ENCODE measurements at regions not wholly inside any gene's neighbourhood (a gene's known extent, or its start where the extent isn't known, plus 50 kb on each side); places are given as distances from the start of the nearest gene placed in this dataset.
A peak's percentile ranks its signal among the peaks of the same experiment; 100 is the strongest.

DNA sequence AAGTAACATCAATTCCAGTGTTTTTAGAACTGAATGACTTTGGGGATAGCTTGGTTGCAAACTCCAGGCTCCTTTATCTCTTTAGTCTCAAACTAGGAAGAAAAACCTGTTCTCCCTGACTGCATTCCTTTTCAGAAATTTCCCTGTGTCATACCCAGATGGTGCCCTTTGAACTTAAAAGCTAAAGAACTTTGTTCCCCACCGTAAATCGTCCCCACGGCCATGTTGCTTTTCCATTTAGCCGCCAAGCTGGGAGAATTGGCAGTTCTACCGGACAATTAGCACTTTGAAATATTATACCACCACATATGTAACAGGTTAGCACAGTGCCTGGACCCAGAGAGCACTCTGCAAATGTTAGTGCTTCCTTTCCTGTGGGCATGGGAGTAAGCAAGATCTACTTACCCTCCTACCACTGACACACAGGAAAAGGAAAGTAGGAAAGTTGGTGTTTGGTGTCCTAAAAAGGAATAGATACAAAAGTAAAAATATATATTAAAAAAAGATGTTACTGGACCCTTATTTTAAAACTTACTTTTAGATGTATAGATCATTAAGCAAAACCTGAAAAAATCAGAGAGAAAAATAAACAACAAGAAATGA lies 191.9 kb upstream of the MIR17HG start:
- no peak for DNase-seq

DNA sequence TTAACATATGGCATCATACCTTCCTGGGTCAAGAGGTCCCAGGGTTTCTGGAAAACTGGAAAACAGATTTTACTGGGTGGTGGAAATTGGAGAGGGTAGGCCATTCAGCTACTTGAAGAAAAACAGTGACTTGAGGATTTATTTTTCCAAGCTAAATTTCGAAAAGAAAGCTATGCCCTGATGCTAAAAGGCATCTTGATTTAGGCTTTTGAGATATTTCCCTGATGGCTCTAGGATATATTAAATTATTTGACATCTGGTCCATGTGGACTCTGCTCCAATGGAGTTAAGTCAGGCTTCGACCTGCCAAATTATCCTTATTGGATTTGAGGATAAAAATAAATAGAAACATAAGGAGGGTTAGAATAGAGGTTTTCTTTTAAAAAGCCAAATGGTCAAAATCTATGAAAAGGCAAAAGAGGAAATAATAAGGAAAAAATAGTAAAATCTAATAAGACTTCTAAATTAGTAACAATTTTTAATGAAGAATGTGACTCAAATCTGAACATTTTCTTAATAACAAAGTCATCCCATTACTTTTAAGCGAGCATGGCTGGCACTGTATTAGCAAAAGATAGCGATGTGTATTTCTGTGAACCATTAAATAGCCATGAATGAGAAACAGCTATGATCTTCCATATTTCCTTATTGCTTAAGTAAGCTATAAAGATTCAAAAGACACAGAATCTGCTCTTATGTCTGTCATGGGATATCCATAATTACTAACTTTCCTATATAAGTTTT lies 190.0 kb upstream of the MIR17HG start:
- no peak for DNase-seq

DNA sequence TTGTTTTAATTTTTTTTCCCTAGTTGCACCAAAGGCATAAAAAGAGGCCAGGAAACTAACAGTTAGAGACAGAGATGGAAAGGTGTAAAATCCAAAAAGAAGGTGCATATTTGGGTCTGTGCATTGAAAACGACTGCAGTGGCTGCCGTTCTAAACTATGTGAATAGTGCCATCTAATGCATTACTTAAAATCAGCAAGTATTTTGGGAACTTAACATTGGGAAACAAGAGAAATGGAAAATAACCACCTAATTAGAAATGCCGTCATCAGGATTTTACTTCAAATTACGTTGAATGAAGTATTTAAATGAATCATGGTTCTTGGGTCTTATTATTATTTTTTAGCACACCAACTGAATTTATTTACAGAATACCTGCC lies 189.5 kb upstream of the MIR17HG start:
- DNase-seq = no peak

DNA sequence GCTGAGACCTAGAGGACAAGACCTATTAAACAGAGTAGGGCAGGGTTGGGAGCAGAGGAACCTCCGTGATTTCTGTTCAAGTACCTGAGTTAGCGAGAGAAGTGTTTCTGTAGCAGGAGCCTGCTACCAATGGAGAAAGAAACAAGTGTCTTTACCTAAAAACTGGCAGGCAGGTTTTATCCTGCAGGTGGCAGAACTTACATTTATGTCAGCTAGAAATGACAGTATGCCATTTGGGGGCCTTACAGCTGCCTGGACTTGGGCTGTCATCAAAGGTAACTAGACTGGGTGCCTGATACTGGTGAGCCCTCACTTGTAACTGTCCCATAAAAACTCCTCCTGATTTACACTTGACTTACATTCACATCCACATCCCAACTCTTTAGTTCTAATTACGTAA lies 185.3 kb upstream of the MIR17HG start:
- DNase-seq = no peak

DNA sequence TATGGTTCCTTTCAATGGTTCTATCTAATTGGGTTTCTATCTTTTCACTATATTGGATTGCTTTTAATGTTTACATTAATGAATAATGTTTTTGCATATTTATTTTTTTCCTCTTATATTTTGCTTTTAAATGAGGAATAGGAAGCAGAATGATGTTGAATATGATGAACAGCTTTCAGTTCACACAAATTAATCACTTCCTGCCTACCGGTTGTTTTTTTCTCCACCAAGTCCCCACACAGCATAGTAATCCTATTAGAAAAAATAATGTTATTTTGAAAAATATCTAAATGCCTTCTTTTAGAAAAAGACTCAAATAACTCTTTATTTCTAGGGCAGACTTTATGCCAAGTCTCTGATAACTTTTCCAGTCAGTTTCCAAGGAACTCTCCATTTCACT lies 184.9 kb upstream of the MIR17HG start:
- no peak for DNase-seq

DNA sequence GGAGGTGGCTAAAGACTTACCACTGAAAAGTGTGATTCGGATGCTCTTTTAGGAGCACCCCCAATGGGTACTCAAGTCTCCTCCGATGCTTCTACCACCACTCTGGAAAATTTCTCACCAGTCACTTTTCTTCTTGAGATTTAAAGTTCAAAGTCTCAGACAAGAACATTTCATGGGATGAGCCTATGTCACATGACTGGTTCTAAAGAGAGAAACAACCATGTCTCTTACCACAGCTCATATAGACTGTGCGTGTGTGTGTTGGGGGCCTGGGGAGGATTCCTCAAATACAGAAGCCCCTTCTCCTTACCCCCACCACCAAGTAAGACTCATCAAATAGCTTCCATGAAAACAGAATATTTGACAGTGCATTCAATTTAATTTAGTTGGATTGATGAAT lies 181.7 kb upstream of the MIR17HG start:
- no peak for DNase-seq

DNA sequence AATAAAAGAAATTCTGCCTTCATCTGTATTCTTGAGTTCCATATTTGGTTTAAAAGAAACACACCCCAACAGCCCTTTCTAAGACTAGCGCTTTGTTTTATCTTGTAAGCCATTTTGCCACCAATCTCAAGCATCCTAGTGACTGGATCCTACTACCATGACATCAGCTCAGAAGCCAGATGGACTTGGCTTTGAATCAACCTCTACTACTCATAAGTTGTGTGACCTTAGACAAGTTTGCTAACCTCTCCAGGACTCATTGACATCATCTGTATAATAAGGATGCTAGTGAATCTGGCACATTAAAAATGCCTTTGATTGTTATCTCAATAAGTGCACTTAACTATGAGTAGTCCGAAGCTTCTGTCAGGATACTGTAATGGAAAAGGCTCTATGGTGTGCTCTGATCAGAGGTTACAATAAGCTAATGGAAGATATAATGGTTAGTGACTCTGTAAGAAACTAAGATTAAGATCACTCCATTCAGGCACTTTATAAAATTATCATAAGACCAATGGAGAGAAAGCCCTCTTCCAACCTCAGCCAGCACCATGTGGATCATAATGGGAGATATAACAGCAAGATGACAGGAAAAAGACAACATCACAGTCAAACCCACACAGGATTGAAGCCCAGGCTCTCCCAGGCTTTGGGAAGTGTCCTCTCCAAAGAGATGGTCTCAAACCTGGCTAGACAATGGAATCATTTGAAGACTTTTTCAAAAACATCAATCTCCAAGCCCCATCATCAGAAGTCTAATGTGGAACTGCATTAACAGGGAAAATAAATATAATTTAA lies 180.6 kb upstream of the MIR17HG start:
- no peak for DNase-seq

DNA sequence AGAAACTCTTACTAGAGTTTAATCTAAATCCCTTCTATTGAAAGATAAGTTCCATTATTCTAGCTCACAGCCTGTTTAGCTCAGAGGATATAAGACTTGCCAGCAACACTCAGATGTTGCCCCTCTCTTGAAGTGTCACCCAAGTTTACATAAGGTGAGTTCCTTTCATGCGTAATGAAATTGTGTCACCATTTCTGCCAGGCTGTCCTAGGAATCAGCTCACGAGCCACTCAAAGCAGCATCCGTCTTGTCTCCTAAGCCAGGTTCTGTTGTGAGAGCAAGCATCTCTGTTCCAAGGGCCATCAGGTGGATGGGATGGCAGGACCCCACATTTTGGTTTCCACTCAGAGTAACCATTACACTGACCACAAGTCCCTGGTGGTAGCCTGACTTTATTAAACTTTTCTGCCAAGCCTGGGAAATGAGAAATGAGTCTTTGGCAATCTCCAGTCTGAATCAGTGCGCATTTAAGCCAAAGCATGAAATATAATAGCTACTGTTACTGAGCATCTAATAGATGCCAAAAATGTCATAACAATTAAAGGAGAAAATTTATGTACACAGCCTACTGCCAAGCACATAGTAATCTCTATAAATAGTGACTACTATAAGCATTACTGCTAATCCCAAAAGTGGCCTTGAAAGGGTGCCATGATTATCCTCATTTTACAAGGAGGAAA lies 179.6 kb upstream of the MIR17HG start:
- no peak for DNase-seq

DNA sequence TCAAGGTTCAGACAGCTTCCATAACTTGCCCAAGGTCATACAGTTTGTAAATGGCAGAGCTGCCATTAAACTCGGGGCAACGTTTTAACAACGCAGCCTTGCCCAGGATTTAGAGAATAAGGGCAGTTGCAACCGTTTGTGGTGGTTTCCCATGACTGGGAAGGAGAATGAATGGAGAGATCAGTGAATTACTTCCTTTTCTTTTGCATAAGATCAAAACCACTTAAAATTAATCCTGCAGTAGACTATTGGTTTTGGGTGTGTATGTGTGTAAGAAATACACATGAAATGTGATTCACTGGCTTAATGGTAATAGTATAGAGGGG lies 179.1 kb upstream of the MIR17HG start:
- DNase-seq = no peak

DNA sequence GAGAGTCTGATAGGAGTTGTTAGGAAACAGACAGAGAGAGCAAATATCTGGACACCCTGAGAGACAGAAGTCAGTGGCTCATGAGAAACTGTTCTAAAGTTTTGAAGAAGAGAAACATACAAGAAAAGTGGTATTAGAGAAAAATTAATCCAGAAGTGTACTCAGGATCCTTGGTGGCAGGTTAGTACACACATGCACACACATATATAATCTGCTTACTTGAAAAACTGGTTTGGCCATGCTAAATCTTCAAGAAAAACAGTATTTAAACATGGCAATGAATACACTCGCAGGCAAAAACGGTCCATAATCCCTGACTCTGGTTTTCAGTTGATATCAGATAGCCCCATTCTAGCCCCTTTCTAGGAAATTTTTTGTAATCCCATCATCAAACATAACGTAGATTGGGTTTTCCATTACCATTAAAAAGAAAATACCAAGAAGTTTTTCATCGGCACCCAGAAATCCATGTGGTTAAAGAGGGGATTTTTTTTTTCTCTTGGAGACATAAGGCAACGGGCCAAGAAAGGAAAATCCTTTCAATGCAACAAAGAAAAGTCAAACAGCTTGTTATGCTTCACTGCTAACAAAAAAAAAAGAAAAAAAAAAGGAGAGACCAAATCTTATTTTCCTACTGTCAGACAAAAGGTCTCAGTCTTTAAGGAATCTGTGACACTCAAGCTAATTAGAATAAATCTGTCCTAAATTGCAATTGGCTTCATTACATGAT lies 178.0 kb upstream of the MIR17HG start:
- no peak for DNase-seq

DNA sequence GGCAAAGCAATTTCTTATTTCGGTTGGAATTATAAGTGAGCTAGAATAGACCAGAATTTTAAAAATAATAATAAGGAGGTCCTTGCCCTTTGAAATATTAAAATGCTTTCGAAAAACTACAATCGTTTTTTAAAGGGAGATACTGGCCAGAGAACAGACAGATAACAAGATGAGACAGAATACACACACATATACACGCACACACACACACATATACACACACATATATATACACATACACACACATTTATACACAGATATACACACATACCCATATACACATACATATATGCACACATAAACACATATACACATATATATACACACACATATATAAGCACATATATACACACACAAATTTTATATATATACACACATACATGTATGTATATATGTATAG lies 175.3 kb upstream of the MIR17HG start:
- no peak for DNase-seq

DNA sequence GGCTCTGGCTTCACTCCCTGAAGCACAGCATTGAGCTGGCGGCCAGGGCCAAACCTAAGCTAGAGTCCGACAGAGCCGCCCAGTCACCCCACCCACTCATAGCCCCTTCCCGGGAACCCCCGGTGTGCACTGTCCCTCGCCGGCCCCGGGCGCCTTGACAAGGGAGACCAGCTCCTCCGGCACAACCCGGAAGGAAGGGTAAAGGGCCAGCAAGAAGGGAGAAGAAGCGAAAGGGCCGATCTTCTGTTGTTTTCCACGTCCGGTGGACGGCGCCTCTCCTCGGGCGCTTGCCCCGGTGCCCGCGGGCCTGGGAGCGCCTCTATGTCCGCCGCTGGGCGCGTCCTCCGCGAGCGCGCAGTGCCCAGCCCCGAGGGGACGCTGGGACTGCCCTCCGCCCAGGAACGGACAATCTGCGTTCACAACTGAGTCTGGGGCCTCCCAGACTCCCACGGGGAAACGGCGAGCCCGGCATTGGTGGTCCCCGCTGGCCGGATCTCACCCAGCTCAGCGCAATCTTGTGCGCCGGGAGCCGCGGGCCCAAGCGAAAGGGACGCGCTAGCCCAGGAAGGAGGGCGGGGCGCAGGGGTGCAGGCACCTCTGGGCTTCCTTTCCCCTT lies 172.5 kb upstream of the MIR17HG start:
- peak; percentile 6 for DNase-seq

DNA sequence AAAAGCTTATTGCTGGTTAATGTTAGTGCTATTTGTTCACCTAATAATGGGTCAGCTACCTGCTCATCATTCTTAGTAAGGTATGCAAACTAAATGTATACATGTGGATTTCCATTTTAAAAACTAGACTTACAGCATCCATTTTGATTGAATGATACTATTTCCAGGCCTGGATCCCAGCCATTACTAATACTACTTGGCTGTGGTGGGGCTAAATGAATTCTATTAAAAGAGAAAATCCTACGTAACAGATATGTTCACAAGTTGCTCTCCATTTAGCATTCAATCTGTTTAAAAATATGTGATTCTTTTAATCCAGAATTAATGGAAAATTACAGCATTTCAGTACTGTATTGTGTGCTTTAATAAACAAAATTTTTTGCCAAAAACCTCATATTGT lies 169.4 kb upstream of the MIR17HG start:
- no peak for DNase-seq

DNA sequence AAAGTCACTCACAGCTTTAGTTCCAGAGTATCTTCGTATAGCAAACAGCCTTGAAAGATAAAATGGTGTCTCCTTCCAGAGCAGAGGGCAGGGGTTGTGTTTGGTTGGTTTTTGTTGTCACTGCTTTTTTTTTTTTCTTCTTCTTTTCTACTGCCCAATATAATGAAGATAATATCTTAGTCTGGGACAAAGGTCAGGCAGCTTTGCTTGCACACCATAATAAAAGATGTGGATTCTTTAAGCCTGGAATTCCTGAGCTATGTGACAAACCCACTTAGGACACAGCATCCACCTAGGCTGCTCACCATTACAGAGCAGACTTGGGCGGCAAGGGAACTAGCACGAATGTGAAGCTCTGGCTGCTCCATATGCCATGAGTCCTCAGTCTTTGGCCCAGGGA lies 165.6 kb upstream of the MIR17HG start:
- DNase-seq = no peak

DNA sequence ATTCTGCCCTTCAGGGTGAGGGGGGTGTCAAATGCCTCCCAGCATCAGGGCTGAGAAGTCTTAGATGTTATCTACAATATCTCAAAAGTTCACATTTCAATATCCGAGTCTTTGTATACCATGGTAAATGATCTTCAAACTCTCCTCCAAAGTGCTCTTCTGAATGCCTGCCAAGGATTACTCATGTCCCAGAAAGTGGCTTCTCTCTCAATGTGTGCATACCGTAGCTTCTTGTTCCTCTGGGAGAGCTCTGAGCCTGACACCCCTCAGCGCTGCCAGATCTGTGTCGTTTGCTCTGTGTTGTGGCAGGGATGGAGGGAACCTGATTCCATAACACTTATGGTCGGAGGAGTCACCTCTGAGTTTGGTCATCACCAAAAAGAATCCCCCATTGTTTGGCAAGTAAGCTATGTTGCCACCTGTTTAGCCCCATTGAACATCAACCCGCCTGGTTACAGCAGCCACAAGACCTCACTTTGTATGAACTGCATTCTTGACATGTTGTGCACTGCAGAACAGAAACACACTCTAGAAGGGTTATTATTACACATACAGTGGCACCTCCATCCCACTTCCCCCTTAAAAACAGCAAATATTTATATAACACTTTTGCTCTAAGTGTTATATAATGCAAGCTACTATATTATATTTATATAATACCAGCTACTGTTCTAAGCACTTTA lies 163.1 kb upstream of the MIR17HG start:
- peak; percentile 46 for DNase-seq

DNA sequence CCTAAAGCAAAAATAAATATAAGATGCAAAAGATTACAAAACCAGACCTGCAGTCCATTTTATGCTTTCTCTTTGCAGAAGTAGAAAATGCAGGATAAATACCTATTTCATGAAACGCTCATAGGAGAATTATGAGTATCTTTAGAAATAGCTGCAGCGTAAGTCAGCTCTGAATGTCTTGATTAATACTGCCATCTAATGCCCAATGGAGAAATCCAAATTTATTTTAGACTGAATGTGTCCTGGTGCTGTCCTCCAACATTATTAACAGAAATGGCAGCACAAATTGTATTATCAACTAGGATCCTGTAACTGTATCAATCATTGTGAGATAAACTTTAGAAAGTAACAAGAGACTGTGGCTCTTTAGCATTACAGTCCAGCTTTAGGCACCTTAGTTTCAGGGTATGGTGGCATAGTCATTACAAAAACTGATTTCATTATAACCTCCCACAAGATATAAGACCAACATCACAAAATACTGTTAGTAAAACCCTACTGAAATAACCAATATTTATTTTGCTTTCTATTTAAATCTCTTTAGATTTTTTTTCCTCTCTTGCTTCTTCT lies 162.1 kb upstream of the MIR17HG start:
- DNase-seq = peak; percentile 46

DNA sequence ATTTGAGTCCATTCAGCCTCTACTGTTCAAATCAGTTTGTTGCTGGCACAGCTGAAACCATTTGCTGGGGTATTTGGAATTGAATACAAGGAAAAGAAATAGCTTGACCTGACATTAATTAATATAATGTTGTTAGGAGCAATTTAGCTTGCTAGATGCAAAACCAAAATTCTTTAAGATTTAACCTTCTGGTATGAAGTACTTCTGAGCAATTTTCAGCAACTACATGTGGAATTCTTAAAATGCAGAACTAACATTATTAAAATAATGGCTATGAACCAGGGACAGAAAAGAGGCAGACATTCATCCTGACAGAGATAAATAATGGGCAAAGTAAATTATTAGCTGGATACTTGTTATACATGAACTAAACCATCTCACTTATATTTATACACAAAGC lies 160.0 kb upstream of the MIR17HG start:
- DNase-seq = no peak

DNA sequence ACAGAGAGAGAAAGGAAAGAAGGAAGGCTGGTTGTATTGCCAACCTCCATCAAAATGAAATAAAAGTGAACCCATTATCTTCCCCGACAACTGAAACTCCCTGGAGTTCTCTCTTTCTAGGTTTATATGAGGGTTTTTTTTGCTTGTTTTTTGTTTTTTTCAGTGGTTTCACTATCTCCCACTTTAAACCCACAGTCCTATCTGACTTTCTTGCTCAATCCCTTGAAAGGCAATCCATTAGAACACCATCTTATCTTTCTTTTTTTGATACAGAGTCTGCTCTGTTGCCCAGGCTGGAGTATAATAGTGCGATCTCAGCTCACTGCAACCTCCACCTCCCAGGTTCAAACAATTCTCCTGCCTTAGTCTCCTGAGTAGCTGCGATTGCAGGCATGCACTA lies 158.0 kb upstream of the MIR17HG start:
- no peak for DNase-seq

DNA sequence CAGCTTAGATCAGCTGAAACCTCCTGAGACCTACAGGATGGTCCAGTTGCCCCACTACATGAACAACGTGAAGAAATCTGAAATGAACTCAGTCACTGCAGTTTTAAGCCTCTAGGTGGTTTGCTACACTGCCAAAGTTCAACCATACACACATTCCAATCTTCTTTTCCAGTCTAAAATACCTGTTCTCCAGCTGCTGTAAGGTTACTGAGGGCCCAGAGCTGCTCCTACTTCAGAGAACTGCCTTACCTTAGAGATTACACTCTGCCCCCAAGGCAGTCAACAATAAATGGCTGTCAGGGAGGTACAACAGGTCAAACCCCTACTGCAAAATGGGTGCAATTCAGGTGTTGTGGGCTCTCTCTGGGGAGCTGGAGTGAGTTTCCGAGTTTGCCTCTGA lies 154.1 kb upstream of the MIR17HG start:
- no peak for DNase-seq

DNA sequence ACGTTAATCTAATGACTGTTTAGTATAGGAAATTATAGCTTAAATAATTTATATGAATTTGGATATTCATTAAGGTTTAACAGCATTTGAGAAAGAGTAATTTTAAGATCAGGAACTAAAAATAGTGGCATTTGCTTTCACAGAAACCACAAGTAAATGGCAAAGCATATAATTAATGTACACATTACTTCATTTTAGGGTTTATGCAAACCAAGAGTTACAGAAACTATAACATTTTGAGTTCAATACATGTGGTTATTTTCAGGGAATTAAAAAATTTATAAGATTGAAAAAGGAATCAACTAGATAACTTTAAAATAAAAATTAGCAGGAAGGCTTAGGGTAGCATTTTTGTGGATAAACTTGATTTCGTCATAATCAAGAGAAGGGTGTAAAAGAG lies 151.7 kb upstream of the MIR17HG start:
- DNase-seq = no peak

DNA sequence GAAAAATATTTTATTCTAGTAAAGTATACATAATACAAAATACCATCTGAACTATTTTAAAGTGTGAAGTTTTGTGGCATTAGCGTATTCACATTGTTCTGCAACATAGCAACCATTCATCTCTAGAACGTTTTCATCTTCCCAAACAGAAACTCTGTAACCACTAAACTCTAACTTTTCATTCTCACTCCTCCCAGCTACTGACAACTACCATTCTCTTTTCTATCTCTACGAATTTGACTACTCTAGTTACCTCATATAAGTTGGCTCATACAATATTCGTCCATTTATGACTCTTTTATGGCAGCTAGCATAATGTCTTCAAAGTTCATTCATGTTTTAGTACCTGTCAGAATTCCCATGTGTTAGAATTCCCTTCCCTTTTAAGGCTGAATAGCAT lies 150.5 kb upstream of the MIR17HG start:
- DNase-seq = no peak
